ENCODE measurements at regions not wholly inside any gene's neighbourhood (a gene's known extent, or its start where the extent isn't known, plus 50 kb on each side); places are given as distances from the start of the nearest gene placed in this dataset.

GRCh38 chr2:146477383-146477782 lies 1367.4 kb upstream of the ACVR2A start:
- H3K27ac Mint-ChIP-seq (ENCODE audit: unreplicated experiment) = no peak overlapping the region
- H3K4me3 Mint-ChIP-seq (ENCODE audit: unreplicated experiment) = no peak overlapping the region
- DNase-seq (ENCODE audit: low spot score) = no peak
- H3K9me3 Mint-ChIP-seq (ENCODE audit: low read depth) = no peaks in the 10 kb centered on the region
- TF ChIP-seq, protein P1, sequence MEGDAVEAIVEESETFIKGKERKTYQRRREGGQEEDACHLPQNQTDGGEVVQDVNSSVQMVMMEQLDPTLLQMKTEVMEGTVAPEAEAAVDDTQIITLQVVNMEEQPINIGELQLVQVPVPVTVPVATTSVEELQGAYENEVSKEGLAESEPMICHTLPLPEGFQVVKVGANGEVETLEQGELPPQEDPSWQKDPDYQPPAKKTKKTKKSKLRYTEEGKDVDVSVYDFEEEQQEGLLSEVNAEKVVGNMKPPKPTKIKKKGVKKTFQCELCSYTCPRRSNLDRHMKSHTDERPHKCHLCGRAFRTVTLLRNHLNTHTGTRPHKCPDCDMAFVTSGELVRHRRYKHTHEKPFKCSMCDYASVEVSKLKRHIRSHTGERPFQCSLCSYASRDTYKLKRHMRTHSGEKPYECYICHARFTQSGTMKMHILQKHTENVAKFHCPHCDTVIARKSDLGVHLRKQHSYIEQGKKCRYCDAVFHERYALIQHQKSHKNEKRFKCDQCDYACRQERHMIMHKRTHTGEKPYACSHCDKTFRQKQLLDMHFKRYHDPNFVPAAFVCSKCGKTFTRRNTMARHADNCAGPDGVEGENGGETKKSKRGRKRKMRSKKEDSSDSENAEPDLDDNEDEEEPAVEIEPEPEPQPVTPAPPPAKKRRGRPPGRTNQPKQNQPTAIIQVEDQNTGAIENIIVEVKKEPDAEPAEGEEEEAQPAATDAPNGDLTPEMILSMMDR (IDR thresholded peaks at IDR 0.05) = no peak
- peaks cover 8% of the 10 kb centered on the region for H3K4me1 Mint-ChIP-seq (ENCODE audit: low read depth)
- no peaks in the 10 kb centered on the region for H3K36me3 Mint-ChIP-seq (ENCODE audit: low read depth)
- no peaks in the 10 kb centered on the region for H3K27me3 Mint-ChIP-seq (ENCODE audit: low read depth)

DNA sequence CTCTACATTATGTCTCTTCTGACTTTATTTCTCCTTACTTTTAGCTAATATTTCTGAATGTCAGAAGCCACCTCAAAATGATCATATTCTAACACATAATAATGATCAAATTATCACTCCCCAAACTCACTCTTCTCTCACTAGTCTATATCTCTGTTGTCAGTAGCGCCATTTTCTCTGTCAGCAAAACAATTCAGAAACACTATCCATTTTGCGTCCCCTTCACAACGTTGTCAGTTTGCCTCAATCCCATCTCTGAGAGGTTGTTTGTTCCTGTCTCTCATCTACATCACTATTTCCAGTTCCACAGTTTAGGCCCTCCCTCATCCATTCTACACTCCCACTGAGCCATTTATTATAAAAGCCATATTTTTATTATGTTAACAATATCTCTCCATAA lies 1376.3 kb upstream of the ACVR2A start:
- no peaks in the 10 kb centered on the region for H3K27me3 Mint-ChIP-seq (ENCODE audit: low read depth)
- no peak overlapping the region for H3K27ac Mint-ChIP-seq (ENCODE audit: unreplicated experiment)
- peaks cover 2% of the 10 kb centered on the region for H3K36me3 Mint-ChIP-seq (ENCODE audit: low read depth)
- no peak for DNase-seq (ENCODE audit: low spot score)
- TF ChIP-seq, protein P1 (IDR thresholded peaks at IDR 0.05) = no peak
- H3K4me1 Mint-ChIP-seq (ENCODE audit: low read depth) = no peaks in the 10 kb centered on the region
- peaks cover 8% of the 10 kb centered on the region for H3K9me3 Mint-ChIP-seq (ENCODE audit: low read depth)
- H3K4me3 Mint-ChIP-seq (ENCODE audit: unreplicated experiment) = no peak overlapping the region

GRCh38 chr2:146467425-146467824 lies 1377.4 kb upstream of the ACVR2A start:
- H3K27me3 Mint-ChIP-seq (ENCODE audit: low read depth) = no peaks in the 10 kb centered on the region
- DNase-seq (ENCODE audit: low spot score) = no peak
- TF ChIP-seq, protein P1 (IDR thresholded peaks at IDR 0.05) = no peak
- peaks cover 16% of the 10 kb centered on the region for H3K9me3 Mint-ChIP-seq (ENCODE audit: low read depth)
- H3K27ac Mint-ChIP-seq (ENCODE audit: unreplicated experiment) = no peak overlapping the region
- peaks cover 2% of the 10 kb centered on the region for H3K36me3 Mint-ChIP-seq (ENCODE audit: low read depth)
- H3K4me3 Mint-ChIP-seq (ENCODE audit: unreplicated experiment) = no peak overlapping the region
- no peaks in the 10 kb centered on the region for H3K4me1 Mint-ChIP-seq (ENCODE audit: low read depth)

DNA sequence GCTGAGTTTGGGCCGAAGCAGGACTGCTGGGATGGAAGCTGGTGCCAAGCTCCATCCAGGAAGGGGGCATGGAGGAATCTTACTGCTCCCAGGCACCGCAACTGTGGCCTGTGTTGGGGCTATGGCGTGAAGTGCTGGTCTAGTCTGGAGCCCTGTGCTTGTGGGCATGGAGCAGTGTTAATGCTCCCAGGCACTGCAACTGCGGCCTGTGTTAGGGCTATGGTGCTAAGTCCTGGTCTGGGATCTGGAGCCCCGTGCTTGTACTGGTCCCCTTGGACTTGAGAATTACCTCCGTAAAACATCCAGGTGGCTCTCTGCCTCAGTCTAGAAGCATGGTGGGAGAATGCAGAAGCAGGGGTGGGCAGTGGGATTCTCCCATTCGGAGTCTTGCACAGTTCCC lies 1379.4 kb upstream of the ACVR2A start:
- Mint-ChIP-seq H3K4me3 (ENCODE audit: unreplicated experiment) (no peak overlapping the region), H3K36me3 (ENCODE audit: low read depth) (peaks cover 6% of the 10 kb centered on the region), H3K9me3 (ENCODE audit: low read depth) (peaks cover 29% of the 10 kb centered on the region), H3K4me1 (ENCODE audit: low read depth) (no peaks in the 10 kb centered on the region), H3K27me3 (ENCODE audit: low read depth) (no peaks in the 10 kb centered on the region), H3K27ac (ENCODE audit: unreplicated experiment) (no peak overlapping the region)
- no peak for DNase-seq (ENCODE audit: low spot score)
- TF ChIP-seq, protein P1 (IDR thresholded peaks at IDR 0.05) = no peak

- Mint-ChIP-seq H3K27me3 (ENCODE audit: low read depth) (no peaks in the 10 kb centered on the region), H3K27ac (ENCODE audit: unreplicated experiment) (no peak overlapping the region), H3K36me3 (ENCODE audit: low read depth) (peaks cover 10% of the 10 kb centered on the region), H3K9me3 (ENCODE audit: low read depth) (peaks cover 43% of the 10 kb centered on the region), H3K4me1 (ENCODE audit: low read depth) (no peaks in the 10 kb centered on the region), H3K4me3 (ENCODE audit: unreplicated experiment) (no peak overlapping the region)
- no peak for DNase-seq (ENCODE audit: low spot score)
- TF ChIP-seq, protein P1 (IDR thresholded peaks at IDR 0.05) = no peak
These were observed 1383.8 kb upstream of the ACVR2A start for GRCh38 chr2:146461068-146461467.
